Bronchial epithelial cell (primary cell): ENCODE measurements at regions not wholly inside any gene's neighbourhood (a gene's known extent, or its start where the extent isn't known, plus 50 kb on each side); places are given as distances from the start of the nearest gene placed in this dataset.

Experiments
- DNase-seq: peaks from one replicate; pipeline ENCODE4 v3.0.0-alpha.2; 2010; ENCODE audit warnings: low read depth
- FAIRE-seq: peaks from 2 replicates; lab custom pipeline; 2011; peaks lifted over from hg19 to GRCh38; lab: Jason Lieb, UNC
- H3K27me3 ChIP-seq: 2 replicates; pipeline ENCODE4 v1.5.1; 2011; ENCODE audit warnings: low read length; ENCODE audit not compliant: control insufficient read depth, insufficient read depth
- H3K36me3 ChIP-seq: 2 replicates; pipeline ENCODE4 v1.5.1; 2011; ENCODE audit warnings: low read length; ENCODE audit not compliant: control insufficient read depth, insufficient read depth
- H3K4me3 ChIP-seq: 2 replicates; pipeline ENCODE4 v1.5.1; 2011; ENCODE audit warnings: mild to moderate bottlenecking, low read depth, low read length, control low read depth
- TF ChIP-seq, protein P1 (sequence below): IDR thresholded peaks from 2 replicates; pipeline ENCODE4 v1.5.1; 2011; ENCODE audit warnings: mild to moderate bottlenecking, moderate library complexity, low read length, control low read depth, inconsistent platforms; ENCODE audit not compliant: insufficient read depth, severe bottlenecking

DNA sequence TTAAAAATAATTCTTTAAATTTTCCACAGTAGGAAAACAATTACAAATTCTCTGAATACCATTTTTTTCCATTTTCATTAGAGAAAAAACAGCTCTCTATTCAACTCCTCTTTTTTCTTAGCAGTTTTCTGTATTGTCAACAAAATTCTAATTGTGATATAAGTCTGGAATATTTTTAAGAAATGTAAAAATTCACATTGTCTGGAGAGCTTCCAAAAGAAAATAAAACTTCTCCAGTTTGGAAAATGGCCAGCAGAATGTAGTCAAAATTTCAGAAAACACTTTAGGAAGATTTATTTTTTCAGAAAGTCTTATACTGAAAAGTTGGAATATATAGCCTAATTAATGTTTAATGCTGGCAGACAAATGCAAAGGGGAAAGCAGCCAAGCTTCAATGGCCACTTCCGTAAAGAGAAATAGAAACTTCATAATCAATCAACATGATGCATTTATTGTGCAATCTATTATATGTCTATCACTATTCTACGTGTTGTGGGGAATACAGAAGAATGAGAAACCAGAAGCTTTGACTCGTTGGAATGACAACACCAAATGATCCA lies 733.2 kb upstream of the PKDCC start:
- H3K27me3 ChIP-seq, result no peaks in the 10 kb centered on the region
- no peak overlapping the region for H3K4me3 ChIP-seq
- no peaks in the 10 kb centered on the region for H3K36me3 ChIP-seq
- FAIRE-seq (no peak), DNase-seq (no peak)
- TF ChIP-seq, protein P1, sequence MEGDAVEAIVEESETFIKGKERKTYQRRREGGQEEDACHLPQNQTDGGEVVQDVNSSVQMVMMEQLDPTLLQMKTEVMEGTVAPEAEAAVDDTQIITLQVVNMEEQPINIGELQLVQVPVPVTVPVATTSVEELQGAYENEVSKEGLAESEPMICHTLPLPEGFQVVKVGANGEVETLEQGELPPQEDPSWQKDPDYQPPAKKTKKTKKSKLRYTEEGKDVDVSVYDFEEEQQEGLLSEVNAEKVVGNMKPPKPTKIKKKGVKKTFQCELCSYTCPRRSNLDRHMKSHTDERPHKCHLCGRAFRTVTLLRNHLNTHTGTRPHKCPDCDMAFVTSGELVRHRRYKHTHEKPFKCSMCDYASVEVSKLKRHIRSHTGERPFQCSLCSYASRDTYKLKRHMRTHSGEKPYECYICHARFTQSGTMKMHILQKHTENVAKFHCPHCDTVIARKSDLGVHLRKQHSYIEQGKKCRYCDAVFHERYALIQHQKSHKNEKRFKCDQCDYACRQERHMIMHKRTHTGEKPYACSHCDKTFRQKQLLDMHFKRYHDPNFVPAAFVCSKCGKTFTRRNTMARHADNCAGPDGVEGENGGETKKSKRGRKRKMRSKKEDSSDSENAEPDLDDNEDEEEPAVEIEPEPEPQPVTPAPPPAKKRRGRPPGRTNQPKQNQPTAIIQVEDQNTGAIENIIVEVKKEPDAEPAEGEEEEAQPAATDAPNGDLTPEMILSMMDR, result no peak

DNA sequence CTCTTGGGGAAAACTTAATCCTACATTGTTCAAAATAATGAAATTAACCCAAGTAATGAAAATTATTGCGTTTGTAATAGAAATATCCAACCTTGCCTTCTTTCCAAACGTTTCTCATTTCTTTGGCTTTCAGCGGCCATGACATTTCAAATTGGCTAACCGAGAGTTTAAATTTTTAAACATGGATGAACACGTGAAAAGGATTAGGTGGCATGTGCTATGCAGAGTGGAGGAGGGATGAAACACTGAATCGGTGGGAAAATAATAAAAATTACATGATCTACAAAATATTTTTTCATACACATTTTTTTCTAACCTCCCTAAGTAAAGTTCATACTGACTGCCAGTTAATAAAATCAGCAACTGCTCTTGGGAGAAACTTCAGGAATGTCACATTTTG lies 728.4 kb upstream of the PKDCC start:
- DNase-seq (no peak), FAIRE-seq (no peak)
- no peaks in the 10 kb centered on the region for H3K27me3 ChIP-seq
- H3K4me3 ChIP-seq, result no peak overlapping the region
- no peaks in the 10 kb centered on the region for H3K36me3 ChIP-seq
- TF ChIP-seq, protein P1, result no peak

DNA sequence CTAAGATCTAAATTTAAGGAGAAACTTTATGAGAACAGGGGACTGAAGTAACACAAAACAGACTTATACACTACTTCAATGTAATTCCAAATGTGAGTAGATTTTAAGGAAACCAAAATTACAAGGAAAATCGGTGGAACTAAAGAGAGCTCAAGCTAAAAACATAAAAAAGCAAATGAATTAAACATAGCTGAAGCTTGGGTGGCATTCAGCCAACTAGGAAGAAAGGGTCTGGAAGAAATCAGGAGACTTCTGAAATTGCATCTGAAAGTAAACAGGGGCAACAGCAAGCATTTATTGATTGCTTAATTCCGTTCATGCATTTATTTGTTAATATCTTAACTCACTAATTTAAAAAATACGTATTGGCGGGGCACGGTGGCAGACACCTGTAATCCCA lies 727.3 kb upstream of the PKDCC start:
- Histone ChIP-seq H3K4me3 (no peak overlapping the region), H3K36me3 (no peaks in the 10 kb centered on the region), H3K27me3 (no peaks in the 10 kb centered on the region)
- FAIRE-seq (no peak), DNase-seq (no peak)
- TF ChIP-seq, protein P1, result no peak

DNA sequence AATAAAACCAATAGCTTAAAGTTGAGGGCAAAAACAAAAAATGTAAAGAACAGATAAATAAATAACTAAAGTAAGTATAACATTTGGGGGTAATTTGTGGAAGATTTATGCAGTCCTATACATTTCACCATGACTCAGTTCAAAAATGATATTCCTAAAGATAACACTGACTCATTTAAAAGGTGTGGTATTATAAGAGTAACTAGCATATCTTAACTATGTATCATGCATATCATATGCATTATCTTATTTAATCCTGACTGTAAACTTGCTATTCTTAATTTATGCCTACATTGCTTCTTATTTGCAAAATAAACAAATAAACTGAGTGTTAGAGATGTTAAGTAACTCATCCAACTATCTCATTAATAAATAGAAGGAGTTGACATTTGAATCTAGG lies 726.5 kb upstream of the PKDCC start:
- TF ChIP-seq, protein P1, result no peak
- peak; percentile 78 for DNase-seq
- no peak for FAIRE-seq
- Histone ChIP-seq H3K4me3 (no peak overlapping the region), H3K36me3 (no peaks in the 10 kb centered on the region), H3K27me3 (no peaks in the 10 kb centered on the region)

DNA sequence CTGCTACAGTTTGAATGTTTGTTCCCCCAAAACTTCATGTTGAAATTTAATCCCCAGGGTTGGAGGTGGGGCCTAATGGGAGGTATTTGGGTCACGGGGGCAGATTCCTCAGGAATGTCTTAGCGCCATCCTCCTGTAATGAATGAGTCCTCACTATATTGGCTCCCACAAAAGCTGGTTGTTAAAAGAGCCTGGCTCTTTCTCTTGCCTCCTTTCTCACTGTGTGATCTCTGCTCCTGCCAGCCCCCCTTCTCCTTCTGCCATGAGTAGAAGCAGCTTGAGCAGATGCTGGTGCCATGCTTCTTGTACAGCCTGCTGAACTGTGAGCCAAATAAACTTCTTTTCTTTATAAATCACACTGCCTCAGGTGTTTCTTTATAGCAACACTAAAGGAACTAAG lies 721.0 kb upstream of the PKDCC start:
- FAIRE-seq (no peak), DNase-seq (no peak)
- no peak overlapping the region for H3K4me3 ChIP-seq
- H3K27me3 ChIP-seq, result no peaks in the 10 kb centered on the region
- no peaks in the 10 kb centered on the region for H3K36me3 ChIP-seq
- TF ChIP-seq, protein P1, result no peak

DNA sequence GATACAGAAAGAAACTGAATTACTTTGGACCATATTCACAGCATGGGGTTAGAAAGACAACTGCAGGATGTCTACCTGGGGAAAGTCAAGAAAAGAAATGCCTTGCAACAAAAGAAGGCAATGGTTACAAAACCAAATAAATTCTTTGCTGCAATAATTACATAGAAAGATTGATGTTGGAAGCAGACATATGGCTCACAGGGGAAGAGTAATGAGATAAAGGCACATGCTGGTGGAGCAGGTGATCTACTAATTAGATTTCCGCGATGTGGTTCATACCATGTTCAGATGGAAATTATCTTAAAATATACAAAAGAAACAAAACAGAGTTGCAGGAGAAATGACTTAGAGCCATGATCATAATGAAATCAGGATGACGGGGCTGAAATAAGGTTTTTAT lies 718.8 kb upstream of the PKDCC start:
- TF ChIP-seq, protein P1, result no peak
- FAIRE-seq (no peak), DNase-seq (no peak)
- Histone ChIP-seq H3K36me3 (no peaks in the 10 kb centered on the region), H3K27me3 (no peaks in the 10 kb centered on the region), H3K4me3 (no peak overlapping the region)
